Keratinocyte (primary cell): ENCODE measurements at regions not wholly inside any gene's neighbourhood (a gene's known extent, or its start where the extent isn't known, plus 50 kb on each side); places are given as distances from the start of the nearest gene placed in this dataset.

Experiments
- DNase-seq: peaks from one replicate; pipeline ENCODE4 v3.0.0-alpha.2; 2011; ENCODE audit warnings: low read depth, missing footprints, low spot score
- FAIRE-seq: peaks from 2 replicates; lab custom pipeline; 2011; peaks lifted over from hg19 to GRCh38; lab: Jason Lieb, UNC
- H2AFZ ChIP-seq: 2 replicates; pipeline ENCODE4 v1.6.0; 2012; ENCODE audit warnings: low read length, control low read depth, inconsistent platforms; ENCODE audit not compliant: control insufficient read depth
- H3K27ac ChIP-seq: 2 replicates; pipeline ENCODE4 v1.5.1; 2011; ENCODE audit warnings: low read length; ENCODE audit not compliant: control insufficient read depth, insufficient read depth
- H3K27me3 ChIP-seq: 3 replicates; pipeline ENCODE4 v1.6.0; 2011; ENCODE audit warnings: low read length; ENCODE audit not compliant: control insufficient read depth, insufficient read depth; ENCODE audit errors: extremely low read depth
- H3K36me3 ChIP-seq, 2 experiments: 2 replicates in 1 of 2; 3 replicates in 1 of 2; pipeline ENCODE4 v1.5.1; 2011; ENCODE audit warnings: low read length in 2 of 2, mild to moderate bottlenecking in 1 of 2; ENCODE audit not compliant: control insufficient read depth in 2 of 2, insufficient read depth in 2 of 2; ENCODE audit errors: extremely low read depth in 1 of 2
- H3K4me1 ChIP-seq: 3 replicates; pipeline ENCODE4 v1.5.1; 2011; ENCODE audit warnings: low read length; ENCODE audit not compliant: control insufficient read depth, insufficient read depth; ENCODE audit errors: extremely low read depth
- H3K4me2 ChIP-seq: 3 replicates; pipeline ENCODE4 v1.6.0; 2011; ENCODE audit warnings: low read depth, low read length; ENCODE audit not compliant: control insufficient read depth, insufficient read depth; ENCODE audit errors: extremely low read depth
- H3K4me3 ChIP-seq, 3 experiments: fragments of 200-600 bp in 1 of 3; sonication (generic) in 1 of 3; 2 replicates in 2 of 3; 3 replicates in 1 of 3; pipeline ENCODE4 v1.5.1; 2011 to 2016; ENCODE audit warnings: low read length in 3 of 3, mild to moderate bottlenecking in 3 of 3, control low read depth in 2 of 3, inconsistent platforms in 1 of 3, low read depth in 1 of 3, mixed read lengths in 1 of 3, mixed run types in 1 of 3, moderate library complexity in 1 of 3; ENCODE audit not compliant: control insufficient read depth in 2 of 3, insufficient read depth in 2 of 3; ENCODE audit errors: extremely low read depth in 1 of 3
- H3K79me2 ChIP-seq: 2 replicates; pipeline ENCODE4 v1.6.0; 2012; ENCODE audit warnings: low read length; ENCODE audit not compliant: control insufficient read depth, insufficient read depth
- H3K9ac ChIP-seq: 3 replicates; pipeline ENCODE4 v1.6.0; 2011; ENCODE audit warnings: low read length; ENCODE audit not compliant: control insufficient read depth, insufficient read depth; ENCODE audit errors: extremely low read depth
- H3K9me1 ChIP-seq: 3 replicates; pipeline ENCODE4 v1.6.0; 2011; ENCODE audit warnings: low read length; ENCODE audit not compliant: control insufficient read depth, insufficient read depth; ENCODE audit errors: extremely low read depth
- H3K9me3 ChIP-seq: 2 replicates; pipeline ENCODE4 v1.5.1; 2012; ENCODE audit warnings: low read depth, low read length; ENCODE audit not compliant: control insufficient read depth
- H4K20me1 ChIP-seq: 3 replicates; pipeline ENCODE4 v1.6.0; 2011; ENCODE audit warnings: low read length; ENCODE audit not compliant: control insufficient read depth, insufficient read depth; ENCODE audit errors: extremely low read depth
- CTCF ChIP-seq, 3 experiments: IDR thresholded peaks in 1 of 3; conservative IDR thresholded peaks in 1 of 3; optimal IDR thresholded peaks in 1 of 3; 2 replicates in 2 of 3; 3 replicates in 1 of 3; pipeline versions ENCODE3 to v1.5.1; 2011; ENCODE audit warnings: low read length in 3 of 3, mild to moderate bottlenecking in 3 of 3, moderate library complexity in 2 of 3, control low read depth in 1 of 3, inconsistent platforms in 1 of 3; ENCODE audit not compliant: insufficient read depth in 2 of 3; ENCODE audit errors: extremely low read depth in 1 of 3
- EZH2 ChIP-seq: IDR thresholded peaks from one replicate; pipeline ENCODE4 v1.6.1; 2012; ENCODE audit warnings: inconsistent platforms, mild to moderate bottlenecking, low read length, moderate library complexity
- dilution Hi-C: fragments of 300-500 bp; cut with MboI; formaldehyde crosslinking; loops from one replicate; pipeline ENCODE4 v1.7.0; 2020; ENCODE audit warnings: low sequenced_read_pairs; ENCODE audit not compliant: extremely low pct_ligation_motif_present

DNA sequence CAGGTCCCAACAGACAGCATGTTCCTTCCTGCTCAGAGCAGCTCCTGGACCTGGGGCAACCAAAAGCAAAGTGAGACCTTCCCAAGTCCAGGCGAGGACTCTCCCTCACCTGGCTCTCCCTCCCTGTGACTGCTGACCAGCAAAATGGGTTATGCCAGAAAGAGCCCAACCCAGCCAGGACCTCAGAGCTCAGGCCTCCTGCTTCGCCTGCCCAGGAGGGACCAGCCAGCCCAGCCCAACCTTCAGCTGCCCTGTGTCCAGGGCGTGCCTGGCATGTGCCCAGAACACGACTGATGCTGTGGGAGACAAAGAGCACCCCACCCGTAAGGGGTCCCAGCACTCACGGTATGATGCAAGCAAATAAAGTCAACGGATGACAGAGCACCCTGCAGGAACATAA lies 74.0 kb upstream of the CST7 start:
- no peak for TF ChIP-seq EZH2
- no peak for TF ChIP-seq CTCF (optimal IDR thresholded peaks at IDR 0.05 in 1 of 3, IDR thresholded peaks at IDR 0.05 in 1 of 3, conservative IDR thresholded peaks at IDR 0.05 in 1 of 3; ENCODE audit: extremely low read depth in 1 of 3, insufficient read depth in 2 of 3, low read length in 3 of 3)
- Histone ChIP-seq H3K27ac (no peak overlapping the region), H3K4me3 (no peak overlapping the region), H3K9me3 (no peaks in the 10 kb centered on the region), H3K9me1 (no peaks in the 10 kb centered on the region), H3K36me3 (no peaks in the 10 kb centered on the region), H2AFZ (no peak overlapping the region), H3K9ac (no peak overlapping the region), H3K79me2 (no peaks in the 10 kb centered on the region), H3K27me3 (no peaks in the 10 kb centered on the region), H4K20me1 (no peaks in the 10 kb centered on the region), H3K4me1 (no peaks in the 10 kb centered on the region), H3K4me2 (no peak overlapping the region)
- FAIRE-seq (no peak), DNase-seq (no peak)
- dilution Hi-C loops, result no loop called here

DNA sequence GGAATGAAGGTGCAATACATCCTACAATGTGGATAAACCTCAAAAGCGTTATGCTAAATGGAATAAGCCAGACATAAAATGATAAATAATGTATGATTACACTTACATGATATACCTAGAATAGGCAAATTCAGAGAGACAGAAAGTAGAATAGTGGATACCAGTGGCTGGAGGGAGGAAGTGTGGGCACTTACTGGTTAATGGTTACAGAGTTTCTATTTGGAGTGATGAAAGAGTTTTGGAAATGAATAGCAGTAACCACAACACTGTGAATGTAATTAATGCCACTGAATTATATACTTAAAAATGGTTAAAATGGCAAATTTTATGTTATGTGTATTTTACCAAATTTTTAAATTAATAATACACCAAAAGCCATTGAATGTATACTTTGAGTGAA lies 71.4 kb upstream of the CST7 start:
- Histone ChIP-seq H3K27ac (no peak overlapping the region), H3K9ac (no peak overlapping the region), H3K9me3 (no peaks in the 10 kb centered on the region), H4K20me1 (no peaks in the 10 kb centered on the region), H3K36me3 (no peaks in the 10 kb centered on the region), H3K9me1 (no peaks in the 10 kb centered on the region), H3K79me2 (no peaks in the 10 kb centered on the region), H3K4me2 (no peak overlapping the region), H2AFZ (no peak overlapping the region), H3K4me1 (no peaks in the 10 kb centered on the region), H3K4me3 (no peak overlapping the region), H3K27me3 (no peaks in the 10 kb centered on the region)
- no peak for DNase-seq
- TF ChIP-seq EZH2 (no peak), CTCF (optimal IDR thresholded peaks at IDR 0.05 in 1 of 3, IDR thresholded peaks at IDR 0.05 in 1 of 3, conservative IDR thresholded peaks at IDR 0.05 in 1 of 3; ENCODE audit: extremely low read depth in 1 of 3, insufficient read depth in 2 of 3, low read length in 3 of 3) (no peak)
- dilution Hi-C loops, result no loop called here
- FAIRE-seq, result no peak
